Gastrocnemius medialis (tissue), 4 donors: ENCODE measurements at regions not wholly inside any gene's neighbourhood (a gene's known extent, or its start where the extent isn't known, plus 50 kb on each side); places are given as distances from the start of the nearest gene placed in this dataset.
"Not testable (repeated sequence)": the region's sequence is repeated elsewhere in the genome, so short reads cannot be mapped to it uniquely, and the experiment has no call there.

ENCODE experiments used
- ATAC-seq, 2 donors: fragments of 150-250 bp; one replicate each; pipeline ENCODE4 v1.9.1; 2016
- DNase-seq, 2 donors: peaks; one replicate each; pipeline ENCODE4 v3.0.0-alpha.2; 2019
- H3K27ac ChIP-seq, 4 donors: fragments of 200-600 bp; sonication (generic); 1 replicate in 1 of 4; 2 replicates in 3 of 4; pipeline ENCODE4 v1.5.1; 2016 to 2018; ENCODE audit warnings: mild to moderate bottlenecking in 2 of 4, moderate library complexity in 1 of 4
- H3K27me3 ChIP-seq, 3 donors: fragments of 200-600 bp; sonication (generic) in 2 of 3; 1 replicate in 1 of 3; 2 replicates in 2 of 3; pipeline versions ENCODE4 v1.5.1 to v1.6.0; 2016 to 2019; ENCODE audit warnings: mild to moderate bottlenecking in 1 of 3, moderate library complexity in 1 of 3
- H3K36me3 ChIP-seq, 2 donors: fragments of 200-600 bp; sonication (generic) in 1 of 2; one replicate each; pipeline ENCODE4 v1.5.1; 2017 to 2018
- H3K4me1 ChIP-seq, 2 donors: fragments of 200-600 bp; sonication (generic) in 1 of 2; one replicate each; pipeline ENCODE4 v1.5.1; 2016 to 2017; ENCODE audit warnings: mild to moderate bottlenecking in 2 of 2
- H3K4me3 ChIP-seq, 4 donors: fragments of 200-600 bp; sonication (generic) in 3 of 4; 1 replicate in 1 of 4; 2 replicates in 3 of 4; pipeline ENCODE4 v1.5.1; 2016 to 2019; ENCODE audit warnings: mild to moderate bottlenecking in 2 of 4
- H3K9me3 ChIP-seq, 3 donors: fragments of 200-600 bp; sonication (generic) in 2 of 3; 1 replicate in 1 of 3; 2 replicates in 2 of 3; pipeline ENCODE4 v1.5.1; 2016 to 2019
- CTCF ChIP-seq, 5 experiments: fragments of 450-650 bp in 3 of 5; fragments of 200-600 bp in 2 of 5; sonication (generic) in 2 of 5; IDR thresholded peaks in 4 of 5; conservative IDR thresholded peaks in 1 of 5; 1 replicate in 4 of 5; 2 replicates in 1 of 5; pipeline ENCODE4 v1.5.1; 2016 to 2019; ENCODE audit warnings: antibody characterized with exemption in 5 of 5, mild to moderate bottlenecking in 3 of 5, moderate library complexity in 3 of 5
- POLR2A ChIP-seq, 2 donors: fragments of 450-650 bp; IDR thresholded peaks; one replicate each; pipeline ENCODE4 v1.6.1; 2017; ENCODE audit warnings: antibody characterized with exemption in 2 of 2, mild to moderate bottlenecking in 2 of 2, moderate library complexity in 2 of 2
- in situ Hi-C, 4 donors: fragments of 200-750 bp; cut with MboI; loops; one replicate each; pipeline versions ENCODE4 v1.15.0 to v1.8.0; 2017; ENCODE audit warnings: low sequenced_read_pairs in 4 of 4
- intact Hi-C: fragments of 100-400 bp; cut with DNase I; formaldehyde crosslinking; loops from one replicate; pipeline ENCODE4 v1.15.1; 2023; ENCODE audit warnings: low total_unique reads

GRCh38 chr18:66005831-66006588 is 255.2 kb downstream of the CDH7 start:
- Histone ChIP-seq H3K4me3 (no peak overlapping the region), H3K27me3 (no peaks in the 10 kb centered on the region), H3K27ac (no peak overlapping the region), H3K9me3 (no peaks in the 10 kb centered on the region), H3K36me3 (no peaks in the 10 kb centered on the region), H3K4me1 (no peaks in the 10 kb centered on the region)
- in situ Hi-C loops, result no loop called here
- TF ChIP-seq POLR2A (IDR thresholded peaks at IDR 0.05) (no peak), CTCF (IDR thresholded peaks at IDR 0.05 in 4 of 5, conservative IDR thresholded peaks at IDR 0.05 in 1 of 5) (no peak)
- intact Hi-C loops, result no loop called here
- no peak for DNase-seq
- no peak for ATAC-seq

- intact Hi-C loops, in situ Hi-C loops, H3K4me3 ChIP-seq, H3K27ac ChIP-seq, DNase-seq, H3K36me3 ChIP-seq, H3K4me1 ChIP-seq, H3K27me3 ChIP-seq, H3K9me3 ChIP-seq, ATAC-seq: not testable (repeated sequence)
These were observed 248.3 kb downstream of the CDH7 start for GRCh38 chr18:65998971-65999700.

GRCh38 chr18:65995206-65995605 is 244.4 kb downstream of the CDH7 start:
- Histone ChIP-seq H3K27me3 (no peaks in the 10 kb centered on the region), H3K27ac (no peak overlapping the region), H3K36me3 (no peaks in the 10 kb centered on the region), H3K4me3 (no peak overlapping the region), H3K9me3 (no peaks in the 10 kb centered on the region), H3K4me1 (no peaks in the 10 kb centered on the region)
- intact Hi-C loops, result no loop called here
- DNase-seq (no peak), ATAC-seq (no peak)
- TF ChIP-seq POLR2A (IDR thresholded peaks at IDR 0.05), result no peak
- in situ Hi-C loops, result no loop called here

GRCh38 chr18:65994302-65994701 is 243.5 kb downstream of the CDH7 start:
- Histone ChIP-seq H3K4me3 (no peak overlapping the region), H3K27ac (no peak overlapping the region), H3K4me1 (no peaks in the 10 kb centered on the region), H3K9me3 (no peaks in the 10 kb centered on the region), H3K27me3 (no peaks in the 10 kb centered on the region), H3K36me3 (no peaks in the 10 kb centered on the region)
- in situ Hi-C loops (no loop called here), intact Hi-C loops (no loop called here)
- no peak for DNase-seq
- TF ChIP-seq POLR2A (IDR thresholded peaks at IDR 0.05), result no peak
- no peak for TF ChIP-seq CTCF (IDR thresholded peaks at IDR 0.05 in 4 of 5, conservative IDR thresholded peaks at IDR 0.05 in 1 of 5)
- ATAC-seq, result no peak

DNA sequence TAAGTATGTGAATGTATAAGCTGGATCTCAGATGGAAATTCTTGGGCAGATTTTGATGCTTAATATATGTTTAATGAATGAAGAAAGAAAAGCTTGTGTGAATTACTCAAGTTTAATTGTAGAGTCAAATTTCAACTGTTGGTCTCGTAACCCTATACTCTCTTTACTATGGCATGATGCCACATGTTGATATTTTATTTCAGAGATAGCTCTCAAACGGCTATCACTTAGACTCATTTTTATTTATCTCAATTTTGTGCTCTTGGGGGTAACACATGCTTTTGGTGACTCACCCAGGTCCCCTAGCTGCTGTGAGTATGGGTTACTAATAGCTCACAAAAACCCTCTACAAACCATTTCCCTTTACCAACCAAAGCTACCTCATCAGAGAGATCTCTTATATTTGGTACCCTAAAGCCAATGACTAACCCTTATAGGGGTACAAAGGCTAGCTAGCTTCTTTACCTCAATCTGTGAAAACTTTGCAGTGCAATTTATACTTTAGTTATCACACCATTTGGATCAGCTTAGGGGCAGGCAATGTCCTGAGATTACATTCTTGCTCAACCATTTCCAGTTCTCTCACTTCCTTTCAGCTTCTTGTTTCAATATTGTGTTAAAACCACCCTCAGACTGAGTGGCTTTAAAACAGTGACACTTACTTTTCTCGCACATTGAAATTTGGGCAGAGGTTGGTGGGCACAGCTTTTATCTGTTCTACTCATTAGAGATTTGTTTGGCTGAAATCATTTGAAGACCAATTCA is 240.3 kb downstream of the CDH7 start:
- in situ Hi-C loops (no loop called here), intact Hi-C loops (no loop called here)
- ATAC-seq, result no peak
- TF ChIP-seq POLR2A (IDR thresholded peaks at IDR 0.05) (no peak), CTCF (IDR thresholded peaks at IDR 0.05 in 4 of 5, conservative IDR thresholded peaks at IDR 0.05 in 1 of 5) (no peak)
- Histone ChIP-seq H3K4me3 (no peak overlapping the region), H3K27me3 (no peaks in the 10 kb centered on the region), H3K27ac (no peak overlapping the region), H3K4me1 (no peaks in the 10 kb centered on the region), H3K9me3 (no peaks in the 10 kb centered on the region), H3K36me3 (no peaks in the 10 kb centered on the region)
- no peak for DNase-seq
